Heart right ventricle (tissue), 16 donors: ENCODE measurements at regions not wholly inside any gene's neighbourhood (a gene's known extent, or its start where the extent isn't known, plus 50 kb on each side); places are given as distances from the start of the nearest gene placed in this dataset.
A peak's percentile ranks its signal among the peaks of the same experiment; 100 is the strongest.

ENCODE experiments used
- ATAC-seq, 8 donors: fragments of 200-7000 bp; cut with Tn5 transposase; one replicate each; pipeline ENCODE4 v1.9.1; 2020; ENCODE audit warnings: mild to moderate bottlenecking in 8 of 8, moderate library complexity in 8 of 8, moderate number of reproducible peaks in 1 of 8
- DNase-seq, 2 donors: peaks; one replicate each; pipeline ENCODE4 v3.0.0-alpha.2; 2020
- H3K27ac ChIP-seq, 10 donors: fragments of 200-600 bp; sonication (generic) in 2 of 10; one replicate each; pipeline versions ENCODE4 v1.5.0 to v1.8.0; 2020 to 2022; ENCODE audit warnings: mild to moderate bottlenecking in 3 of 10
- H3K27me3 ChIP-seq, 7 donors: fragments of 200-600 bp; one replicate each; pipeline ENCODE4 v1.8.0; 2021 to 2022; ENCODE audit warnings: mild to moderate bottlenecking in 2 of 7
- H3K36me3 ChIP-seq, 9 donors: fragments of 200-600 bp; sonication (generic) in 1 of 9; one replicate each; pipeline versions ENCODE4 v1.5.0 to v1.8.0; 2020 to 2022; ENCODE audit warnings: mild to moderate bottlenecking in 2 of 9
- H3K4me1 ChIP-seq, 9 donors: fragments of 200-600 bp; sonication (generic) in 1 of 9; one replicate each; pipeline versions ENCODE4 v1.5.0 to v1.8.0; 2020 to 2022; ENCODE audit warnings: mild to moderate bottlenecking in 4 of 9
- H3K4me3 ChIP-seq, 10 donors: fragments of 200-600 bp; sonication (generic) in 2 of 10; one replicate each; pipeline versions ENCODE4 v1.5.0 to v1.8.0; 2020 to 2022; ENCODE audit warnings: mild to moderate bottlenecking in 7 of 10, moderate library complexity in 2 of 10
- H3K9me3 ChIP-seq, 11 donors: fragments of 200-600 bp in 10 of 11; sonication (generic) in 2 of 11; one replicate each; pipeline versions ENCODE4 v1.5.0 to v1.8.0; 2013 to 2022; ENCODE audit warnings: mild to moderate bottlenecking in 2 of 11, control low read depth in 1 of 11, moderate library complexity in 1 of 11
- CTCF ChIP-seq, 9 donors: fragments of 200-600 bp; sonication (generic) in 2 of 9; IDR thresholded peaks; one replicate each; pipeline versions ENCODE4 v1.5.0 to v1.8.0; 2021 to 2022; ENCODE audit warnings: antibody characterized with exemption in 9 of 9, mild to moderate bottlenecking in 5 of 9, moderate library complexity in 1 of 9
- WGBS, 2 donors: extraction: QIAGEN DNeasy Blood & Tissue Kit; methylation state at CpG; one replicate each; pipeline ENCODE4 v1.1.7; 2013; ENCODE audit warnings: inconsistent platforms in 1 of 2; 5-methylcytosine and 5-hydroxymethylcytosine counted together
- intact Hi-C, 10 donors: fragments of 100-400 bp; cut with DNase I; formaldehyde crosslinking; loops; one replicate each; pipeline versions ENCODE4 v1.11.1 to v1.14.2; 2022
- donor health status: Arrhythmogenic right ventricular cardiomyopathy.
- donor health status: ischemic (EF 13 %, LVEDD 7.1; RV severe dilation, severe dysfunction).
- donor health status: healthy with polysubstance abuse.
- donor health status: DM: no; HTN: yes; CAD: no.
- donor health status: DM: no; HTN: no; CAD: no.
- donor health status: ischemic (EF 25% LVEDD 6.9; RV normal size, moderate dysfunction).
- donor health status: ischemic (EF 25% LVEDD 5.7; RV mildly dilated, moderate dysfunction).
- donor health status: healthy.
- donor health status: DM: yes; HTN: yes; CAD: no.
- donor health status: Ischemic cardiomyopathy.
- donor health status: ischemic (EF 35%, LVEDD 5.7; RV mildly dilated, moderate dysfunction).
- donor health status: nonischemic (EF 11% LVEDD 7.7; RV severe dilation, severe dysfunction).
- donor health status: DM: yes; HTN: yes; CAD: no.
- donor health status: PGD.
- donor health status: ischemic (EF 29% LVEDD 5.4; RV normal size, mild dysfunction).
- donor health status: nonischemic (EF 23%, LVEDD 6.1; RV moderate dilation, normal function).

DNA sequence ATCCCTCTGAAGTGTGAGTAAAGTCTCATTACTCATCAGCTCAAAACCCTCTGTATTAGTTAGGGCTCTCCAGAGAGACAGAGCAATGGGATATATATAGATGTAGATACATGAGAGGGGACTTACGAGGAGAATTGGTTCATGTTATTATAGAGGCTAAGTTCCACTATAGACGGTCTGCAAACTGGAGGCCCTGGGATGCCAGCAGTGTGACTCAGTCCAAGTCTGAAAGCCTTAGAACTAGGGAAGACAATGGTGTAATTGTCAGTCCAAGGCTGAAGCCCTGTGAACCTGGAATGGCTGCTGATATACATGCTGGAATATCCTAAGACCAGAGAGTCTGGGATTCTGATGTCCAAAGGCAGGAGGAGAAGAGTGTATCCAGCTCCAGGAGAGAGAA, 57.3 kb upstream of the CEP83 start:
- ATAC-seq, result no peak
- H3K9me3 ChIP-seq, result peaks cover 0 to 13% (median 0%) of the 10 kb centered on the region in 11 donors
- peaks cover 0 to 3% (median 0%) of the 10 kb centered on the region in 9 donors for H3K4me1 ChIP-seq
- no peaks in the 10 kb centered on the region for H3K27me3 ChIP-seq
- intact Hi-C loops, result no loop called here
- no peak for TF ChIP-seq CTCF (IDR thresholded peaks at IDR 0.05)
- no peak overlapping the region for H3K27ac ChIP-seq
- DNase-seq, result no peak
- H3K4me3 ChIP-seq, result no peak overlapping the region
- no peaks in the 10 kb centered on the region for H3K36me3 ChIP-seq
- WGBS, 2 donors, result 58 to 72% methylated on average over 2 of the region's 2 CpGs

- no peaks in the 10 kb centered on the region for H3K27me3 ChIP-seq
- H3K4me3 ChIP-seq, result no peak overlapping the region
- H3K36me3 ChIP-seq, result no peaks in the 10 kb centered on the region
- no peak for TF ChIP-seq CTCF (IDR thresholded peaks at IDR 0.05)
- H3K4me1 ChIP-seq, result peaks cover 0 to 17% (median 3%) of the 10 kb centered on the region in 9 donors
- DNase-seq (no peak), ATAC-seq (no peak)
- no peaks in the 10 kb centered on the region for H3K9me3 ChIP-seq
- no peak overlapping the region for H3K27ac ChIP-seq
- intact Hi-C loops, result no loop called here
- WGBS, 2 donors, result 97 to 98% methylated on average over 2 of the region's 2 CpGs
Observed at GRCh38 chr12:94513527-94513926, 53.9 kb upstream of the CEP83 start.

GRCh38 chr12:94511506-94511905, 51.8 kb upstream of the CEP83 start:
- DNase-seq (peak in 1 of 2 donors; percentile 15), ATAC-seq (peak in 6 of 8 donors; percentile 57 to 91 (median 80))
- TF ChIP-seq CTCF (IDR thresholded peaks at IDR 0.05), result no peak
- Histone ChIP-seq H3K9me3 (no peaks in the 10 kb centered on the region), H3K4me3 (no peak overlapping the region), H3K27ac (peak overlapping the region in 6 of 10 donors; percentile 20 to 56 (median 43)), H3K27me3 (no peaks in the 10 kb centered on the region), H3K36me3 (no peaks in the 10 kb centered on the region), H3K4me1 (peaks cover 0 to 17% (median 3%) of the 10 kb centered on the region in 9 donors)
- intact Hi-C loops, result no loop called here
- 38 to 40% methylated on average over 1 of the region's 1 CpG for WGBS, 2 donors

DNA sequence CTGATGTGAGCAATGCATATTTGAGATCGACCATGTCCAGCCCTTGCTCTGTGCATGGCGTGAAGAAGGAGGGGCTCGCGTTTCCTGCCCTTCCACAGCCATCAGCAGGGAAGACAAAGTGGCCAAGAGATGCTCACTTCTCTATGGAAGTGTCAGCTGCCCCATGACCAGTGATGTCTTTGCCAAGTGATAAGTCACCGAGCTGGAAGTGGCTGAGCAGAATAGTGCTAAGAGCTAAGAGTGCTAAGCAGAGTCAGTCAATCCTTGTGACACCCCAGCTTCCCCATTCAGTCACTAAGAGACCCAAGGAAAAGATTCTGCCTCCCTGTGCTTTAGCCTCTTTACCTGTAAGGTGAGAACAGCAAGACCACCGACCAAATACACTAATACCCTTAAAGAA, 50.5 kb upstream of the CEP83 start:
- H3K9me3 ChIP-seq, result no peaks in the 10 kb centered on the region
- WGBS, 2 donors, result 57 to 60% methylated on average over 6 of the region's 6 CpGs
- ATAC-seq (peak; percentile 29 to 79 (median 66)), DNase-seq (peak in 1 of 2 donors; percentile 24)
- TF ChIP-seq CTCF (IDR thresholded peaks at IDR 0.05), result no peak
- intact Hi-C loops, result no loop called here
- no peaks in the 10 kb centered on the region for H3K36me3 ChIP-seq
- no peaks in the 10 kb centered on the region for H3K27me3 ChIP-seq
- H3K4me1 ChIP-seq, result peaks cover 0 to 17% (median 3%) of the 10 kb centered on the region in 9 donors
- H3K4me3 ChIP-seq, result no peak overlapping the region
- H3K27ac ChIP-seq, result peak overlapping the region in 1 of 10 donors; percentile 6
